ENCODE measurements at regions not wholly inside any gene's neighbourhood (a gene's known extent, or its start where the extent isn't known, plus 50 kb on each side); places are given as distances from the start of the nearest gene placed in this dataset.

DNA sequence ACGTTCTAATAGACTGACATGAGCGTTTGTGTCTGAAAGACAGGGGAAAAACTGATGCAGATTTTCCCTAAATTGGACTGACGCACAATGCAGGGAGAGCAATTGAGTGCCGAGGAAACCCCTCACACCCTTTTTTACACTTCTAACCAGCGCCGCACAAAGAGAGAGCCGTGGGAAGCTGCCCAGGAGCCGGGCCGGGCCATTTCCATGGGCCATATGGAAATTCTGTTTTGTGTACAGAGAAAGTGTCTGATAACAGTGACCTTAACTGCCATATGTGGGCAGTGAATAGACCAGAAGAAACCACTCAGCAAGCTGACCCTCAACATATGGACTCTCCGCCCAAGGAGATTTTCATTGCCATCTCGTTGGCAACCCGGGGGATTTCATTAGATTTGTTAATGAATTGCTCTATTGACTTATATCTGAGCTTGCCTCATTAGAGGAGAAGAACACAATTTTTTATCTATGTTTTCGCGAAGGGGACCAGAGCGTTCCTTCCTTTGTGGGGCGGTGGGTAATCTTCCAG is 225.9 kb upstream of the IRX3 start:
- Mint-ChIP-seq H3K4me1 (no peaks in the 10 kb centered on the region), H3K27ac (no peak overlapping the region), H3K9me3 (peaks cover 3% of the 10 kb centered on the region), H3K27me3 (peaks cover 2% of the 10 kb centered on the region), H3K36me3 (ENCODE audit: low read depth) (no peaks in the 10 kb centered on the region), H3K4me3 (no peak overlapping the region)
- ATAC-seq (ENCODE audit: low read depth): no peak
- intact Hi-C loops (cut with micrococcal nuclease): no loop called here
- TF ChIP-seq, protein P1, sequence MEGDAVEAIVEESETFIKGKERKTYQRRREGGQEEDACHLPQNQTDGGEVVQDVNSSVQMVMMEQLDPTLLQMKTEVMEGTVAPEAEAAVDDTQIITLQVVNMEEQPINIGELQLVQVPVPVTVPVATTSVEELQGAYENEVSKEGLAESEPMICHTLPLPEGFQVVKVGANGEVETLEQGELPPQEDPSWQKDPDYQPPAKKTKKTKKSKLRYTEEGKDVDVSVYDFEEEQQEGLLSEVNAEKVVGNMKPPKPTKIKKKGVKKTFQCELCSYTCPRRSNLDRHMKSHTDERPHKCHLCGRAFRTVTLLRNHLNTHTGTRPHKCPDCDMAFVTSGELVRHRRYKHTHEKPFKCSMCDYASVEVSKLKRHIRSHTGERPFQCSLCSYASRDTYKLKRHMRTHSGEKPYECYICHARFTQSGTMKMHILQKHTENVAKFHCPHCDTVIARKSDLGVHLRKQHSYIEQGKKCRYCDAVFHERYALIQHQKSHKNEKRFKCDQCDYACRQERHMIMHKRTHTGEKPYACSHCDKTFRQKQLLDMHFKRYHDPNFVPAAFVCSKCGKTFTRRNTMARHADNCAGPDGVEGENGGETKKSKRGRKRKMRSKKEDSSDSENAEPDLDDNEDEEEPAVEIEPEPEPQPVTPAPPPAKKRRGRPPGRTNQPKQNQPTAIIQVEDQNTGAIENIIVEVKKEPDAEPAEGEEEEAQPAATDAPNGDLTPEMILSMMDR (IDR thresholded peaks at IDR 0.05): no peak
- no peak for DNase-seq
- ChIA-PET CTCF (no interaction called here), POLR2A (no interaction called here)

DNA sequence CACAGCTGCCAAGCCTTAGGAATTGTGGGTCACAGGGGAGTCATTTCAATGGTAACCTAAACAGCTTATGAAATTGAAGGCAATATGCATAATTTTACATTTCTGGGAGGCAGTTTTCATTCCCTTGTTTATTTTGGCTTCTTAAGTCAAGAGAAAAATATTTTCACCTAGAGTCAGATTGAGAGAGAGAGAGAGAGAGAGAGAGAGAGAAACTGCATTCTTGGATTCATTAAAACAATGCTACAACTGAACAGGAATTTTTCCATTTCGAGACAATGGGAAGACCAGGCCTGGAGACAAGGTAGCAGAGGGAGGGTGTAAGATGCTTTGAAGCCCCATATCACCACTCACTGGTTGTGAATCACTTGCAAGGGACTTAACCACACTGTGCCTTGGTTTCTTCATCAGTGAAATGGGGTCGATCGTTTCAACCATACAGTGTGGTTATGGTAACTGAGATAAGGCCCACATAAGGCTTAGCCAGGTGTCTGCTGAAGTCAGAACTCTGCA is 224.7 kb upstream of the IRX3 start:
- no peak overlapping the region for H3K4me3 Mint-ChIP-seq
- intact Hi-C loops (cut with micrococcal nuclease): no loop called here
- TF ChIP-seq, protein P1 (IDR thresholded peaks at IDR 0.05): no peak
- peaks cover under 1% of the 10 kb centered on the region for H3K9me3 Mint-ChIP-seq
- POLR2A ChIA-PET: no interaction called here
- peaks cover 4% of the 10 kb centered on the region for H3K27me3 Mint-ChIP-seq
- no peaks in the 10 kb centered on the region for H3K4me1 Mint-ChIP-seq
- CTCF ChIA-PET: no interaction called here
- ATAC-seq (ENCODE audit: low read depth): no peak
- no peak for DNase-seq
- no peaks in the 10 kb centered on the region for H3K36me3 Mint-ChIP-seq (ENCODE audit: low read depth)
- H3K27ac Mint-ChIP-seq: no peak overlapping the region

DNA sequence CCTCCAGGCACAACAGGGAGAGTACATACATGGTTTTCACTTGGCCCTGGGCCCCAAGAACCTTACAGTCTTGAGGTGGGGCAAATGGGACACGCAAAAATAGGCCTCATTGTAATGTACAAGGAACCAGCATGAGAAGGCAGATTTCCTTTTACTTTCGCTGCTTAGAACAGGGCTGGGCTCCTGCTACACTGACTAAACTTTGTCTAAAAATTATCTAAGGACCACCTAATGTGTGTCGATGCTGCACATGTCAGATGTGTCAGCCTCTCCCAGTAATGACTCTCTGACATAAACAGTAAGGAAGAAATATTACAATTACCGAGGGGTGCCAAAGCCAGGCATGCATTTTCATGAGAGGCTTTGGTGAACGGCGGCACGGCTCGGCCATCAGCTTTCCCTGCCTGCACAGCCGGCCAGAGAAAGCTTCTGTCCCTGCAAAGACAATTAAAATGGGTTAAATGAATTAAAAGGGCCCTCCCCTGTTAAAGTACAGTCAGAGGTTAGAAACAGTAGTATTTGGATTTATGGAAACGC is 224.2 kb upstream of the IRX3 start:
- ChIA-PET CTCF (no interaction called here), POLR2A (no interaction called here)
- intact Hi-C loops (cut with micrococcal nuclease): no loop called here
- TF ChIP-seq, protein P1 (IDR thresholded peaks at IDR 0.05): no peak
- peaks cover 4% of the 10 kb centered on the region for H3K27me3 Mint-ChIP-seq
- no peaks in the 10 kb centered on the region for H3K9me3 Mint-ChIP-seq
- H3K4me1 Mint-ChIP-seq: no peaks in the 10 kb centered on the region
- no peak overlapping the region for H3K4me3 Mint-ChIP-seq
- no peaks in the 10 kb centered on the region for H3K36me3 Mint-ChIP-seq (ENCODE audit: low read depth)
- H3K27ac Mint-ChIP-seq: no peak overlapping the region
- ATAC-seq (ENCODE audit: low read depth) (no peak), DNase-seq (no peak)

DNA sequence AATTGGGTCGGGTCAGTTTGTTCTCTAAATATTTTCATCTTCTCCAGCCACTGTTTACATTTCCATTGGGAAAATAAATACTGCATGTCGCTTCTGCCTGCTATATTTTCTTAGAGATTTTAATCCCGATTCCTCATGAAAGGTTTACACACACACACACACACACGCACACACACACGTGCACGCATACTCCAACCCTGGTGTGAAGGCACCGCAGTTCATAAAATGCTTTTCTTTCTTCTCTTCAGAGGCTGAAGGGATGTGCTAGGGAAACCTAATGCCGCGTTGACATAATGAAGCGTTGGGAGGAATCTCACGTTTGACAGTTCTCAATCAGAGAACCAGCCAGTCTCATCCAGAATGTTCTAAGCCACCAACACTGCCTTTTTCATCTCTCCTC is 222.9 kb upstream of the IRX3 start:
- ATAC-seq (ENCODE audit: low read depth) (no peak), DNase-seq (no peak)
- H3K27ac Mint-ChIP-seq: no peak overlapping the region
- H3K4me1 Mint-ChIP-seq: no peaks in the 10 kb centered on the region
- ChIA-PET POLR2A (no interaction called here), CTCF (no interaction called here)
- peaks cover 4% of the 10 kb centered on the region for H3K27me3 Mint-ChIP-seq
- no peaks in the 10 kb centered on the region for H3K9me3 Mint-ChIP-seq
- no peaks in the 10 kb centered on the region for H3K36me3 Mint-ChIP-seq (ENCODE audit: low read depth)
- intact Hi-C loops (cut with micrococcal nuclease): no loop called here
- H3K4me3 Mint-ChIP-seq: no peak overlapping the region
- TF ChIP-seq, protein P1 (IDR thresholded peaks at IDR 0.05): no peak

DNA sequence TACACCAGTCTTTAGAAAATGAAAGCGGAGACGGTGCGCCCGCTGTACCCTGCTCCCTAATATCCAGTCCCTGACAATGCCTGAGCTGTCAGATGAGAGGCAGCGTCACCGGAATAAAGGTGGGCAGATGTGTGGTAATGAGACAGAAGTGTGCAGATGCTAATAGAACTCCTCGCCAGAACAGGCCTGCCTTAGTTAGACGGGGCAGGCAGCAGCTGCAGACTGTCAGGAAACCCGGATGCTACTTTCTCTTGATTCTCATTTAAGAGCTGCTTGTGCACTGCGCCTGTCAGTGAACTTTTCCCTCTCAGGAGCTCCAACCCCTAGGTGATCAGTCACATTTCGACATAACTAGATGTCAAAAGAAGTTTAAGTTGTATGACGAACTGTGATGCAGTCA is 221.8 kb upstream of the IRX3 start:
- intact Hi-C loops (cut with micrococcal nuclease): no loop called here
- TF ChIP-seq, protein P1 (IDR thresholded peaks at IDR 0.05): no peak
- POLR2A ChIA-PET: no interaction called here
- no peaks in the 10 kb centered on the region for H3K36me3 Mint-ChIP-seq (ENCODE audit: low read depth)
- H3K9me3 Mint-ChIP-seq: no peaks in the 10 kb centered on the region
- H3K27ac Mint-ChIP-seq: no peak overlapping the region
- H3K4me1 Mint-ChIP-seq: no peaks in the 10 kb centered on the region
- ATAC-seq (ENCODE audit: low read depth) (no peak), DNase-seq (no peak)
- peaks cover 4% of the 10 kb centered on the region for H3K27me3 Mint-ChIP-seq
- CTCF ChIA-PET: no interaction called here
- H3K4me3 Mint-ChIP-seq: no peak overlapping the region

Measured in activated B cell treated with CpG ODN at 0.5 μM for 24 hours (primary cell).